ENCODE measurements at regions not wholly inside any gene's neighbourhood (a gene's known extent, or its start where the extent isn't known, plus 50 kb on each side); places are given as distances from the start of the nearest gene placed in this dataset.

- no peak overlapping the region for H2AFZ ChIP-seq (ENCODE audit: low read depth, low read length)
- H3K4me1 ChIP-seq (ENCODE audit: insufficient read depth, low read length): no peaks in the 10 kb centered on the region
- no peak for DNase-seq
- H3K4me3 ChIP-seq (ENCODE audit: low read depth in 1 of 2, low read length in 2 of 2): no peak overlapping the region
- no peak for ATAC-seq (ENCODE audit: insufficient read depth, low read depth)
- TF ChIP-seq CTCF (IDR thresholded peaks at IDR 0.05; ENCODE audit: borderline replicate concordance, extremely low read depth, low read length, poor library complexity, severe bottlenecking) (no peak), EZH2 (IDR thresholded peaks at IDR 0.05; ENCODE audit: borderline replicate concordance, low read depth, low read length, severe bottlenecking) (no peak)
- no peak overlapping the region for H3K9ac ChIP-seq (ENCODE audit: low read depth, low read length)
- H3K36me3 ChIP-seq (ENCODE audit: insufficient read depth, low read length): no peaks in the 10 kb centered on the region
- no peaks in the 10 kb centered on the region for H3K9me3 ChIP-seq (ENCODE audit: insufficient read depth, low read length, severe bottlenecking)
- no peaks in the 10 kb centered on the region for H3K79me2 ChIP-seq (ENCODE audit: insufficient read depth, low read length)
- peaks cover 4% of the 10 kb centered on the region for H3K27me3 ChIP-seq (ENCODE audit: insufficient read depth, low read length, poor library complexity)
- no peak overlapping the region for H3K4me2 ChIP-seq (ENCODE audit: insufficient read depth, low read length)
- no peaks in the 10 kb centered on the region for H4K20me1 ChIP-seq (ENCODE audit: insufficient read depth, low read length)
- H3K27ac ChIP-seq (ENCODE audit: low read length): no peak overlapping the region
These were observed 91.3 kb upstream of the RTL1 start for GRCh38 chr14:100994756-100995330.

GRCh38 chr14:101000711-101001250, 97.3 kb upstream of the RTL1 start:
- no peak overlapping the region for H3K27ac ChIP-seq (ENCODE audit: low read length)
- no peaks in the 10 kb centered on the region for H3K79me2 ChIP-seq (ENCODE audit: insufficient read depth, low read length)
- H3K4me1 ChIP-seq (ENCODE audit: insufficient read depth, low read length): peaks cover 8% of the 10 kb centered on the region
- no peak for DNase-seq
- H3K9me3 ChIP-seq (ENCODE audit: insufficient read depth, low read length, severe bottlenecking): no peaks in the 10 kb centered on the region
- no peaks in the 10 kb centered on the region for H3K36me3 ChIP-seq (ENCODE audit: insufficient read depth, low read length)
- no peak overlapping the region for H3K4me3 ChIP-seq (ENCODE audit: low read depth in 1 of 2, low read length in 2 of 2)
- TF ChIP-seq CTCF (IDR thresholded peaks at IDR 0.05; ENCODE audit: borderline replicate concordance, extremely low read depth, low read length, poor library complexity, severe bottlenecking) (no peak), EZH2 (IDR thresholded peaks at IDR 0.05; ENCODE audit: borderline replicate concordance, low read depth, low read length, severe bottlenecking) (no peak)
- H2AFZ ChIP-seq (ENCODE audit: low read depth, low read length): no peak overlapping the region
- H3K27me3 ChIP-seq (ENCODE audit: insufficient read depth, low read length, poor library complexity): peaks cover 2% of the 10 kb centered on the region
- H3K9ac ChIP-seq (ENCODE audit: low read depth, low read length): no peak overlapping the region
- ATAC-seq (ENCODE audit: insufficient read depth, low read depth): no peak
- no peak overlapping the region for H3K4me2 ChIP-seq (ENCODE audit: insufficient read depth, low read length)
- no peaks in the 10 kb centered on the region for H4K20me1 ChIP-seq (ENCODE audit: insufficient read depth, low read length)

- Histone ChIP-seq H4K20me1 (ENCODE audit: insufficient read depth, low read length) (no peaks in the 10 kb centered on the region), H2AFZ (ENCODE audit: low read depth, low read length) (no peak overlapping the region), H3K27me3 (ENCODE audit: insufficient read depth, low read length, poor library complexity) (peaks cover 2% of the 10 kb centered on the region), H3K9ac (ENCODE audit: low read depth, low read length) (no peak overlapping the region), H3K36me3 (ENCODE audit: insufficient read depth, low read length) (no peaks in the 10 kb centered on the region), H3K27ac (ENCODE audit: low read length) (no peak overlapping the region), H3K4me2 (ENCODE audit: insufficient read depth, low read length) (no peak overlapping the region), H3K4me3 (ENCODE audit: low read depth in 1 of 2, low read length in 2 of 2) (no peak overlapping the region), H3K9me3 (ENCODE audit: insufficient read depth, low read length, severe bottlenecking) (no peaks in the 10 kb centered on the region), H3K79me2 (ENCODE audit: insufficient read depth, low read length) (no peaks in the 10 kb centered on the region), H3K4me1 (ENCODE audit: insufficient read depth, low read length) (peaks cover 15% of the 10 kb centered on the region)
- TF ChIP-seq EZH2 (IDR thresholded peaks at IDR 0.05; ENCODE audit: borderline replicate concordance, low read depth, low read length, severe bottlenecking) (no peak), CTCF (IDR thresholded peaks at IDR 0.05; ENCODE audit: borderline replicate concordance, extremely low read depth, low read length, poor library complexity, severe bottlenecking) (no peak)
- ATAC-seq (ENCODE audit: insufficient read depth, low read depth): no peak
- no peak for DNase-seq
These were observed 98.0 kb upstream of the RTL1 start for GRCh38 chr14:101001311-101002069.
